ENCODE measurements at regions not wholly inside any gene's neighbourhood (a gene's known extent, or its start where the extent isn't known, plus 50 kb on each side); places are given as distances from the start of the nearest gene placed in this dataset.

DNA sequence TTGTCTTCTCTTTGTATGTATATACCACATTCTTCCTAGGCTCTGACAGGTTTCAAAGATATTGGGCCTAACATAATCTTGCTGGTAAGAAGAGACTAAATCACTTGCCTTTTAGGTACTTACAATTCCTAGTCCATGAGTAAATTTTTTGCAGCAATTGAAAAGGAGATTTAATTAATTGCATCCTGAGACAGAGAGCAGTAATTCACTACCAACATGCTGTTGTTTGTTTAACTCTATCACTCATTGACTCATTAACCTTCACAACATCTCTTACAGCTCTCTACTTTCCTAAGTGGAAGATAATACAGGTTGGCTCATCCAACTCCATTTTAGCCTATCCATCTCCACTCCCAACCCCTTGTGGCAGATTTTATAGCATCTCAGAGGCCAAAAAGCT, 280.4 kb downstream of the ALDH8A1 start:
- TF ChIP-seq, protein P1, sequence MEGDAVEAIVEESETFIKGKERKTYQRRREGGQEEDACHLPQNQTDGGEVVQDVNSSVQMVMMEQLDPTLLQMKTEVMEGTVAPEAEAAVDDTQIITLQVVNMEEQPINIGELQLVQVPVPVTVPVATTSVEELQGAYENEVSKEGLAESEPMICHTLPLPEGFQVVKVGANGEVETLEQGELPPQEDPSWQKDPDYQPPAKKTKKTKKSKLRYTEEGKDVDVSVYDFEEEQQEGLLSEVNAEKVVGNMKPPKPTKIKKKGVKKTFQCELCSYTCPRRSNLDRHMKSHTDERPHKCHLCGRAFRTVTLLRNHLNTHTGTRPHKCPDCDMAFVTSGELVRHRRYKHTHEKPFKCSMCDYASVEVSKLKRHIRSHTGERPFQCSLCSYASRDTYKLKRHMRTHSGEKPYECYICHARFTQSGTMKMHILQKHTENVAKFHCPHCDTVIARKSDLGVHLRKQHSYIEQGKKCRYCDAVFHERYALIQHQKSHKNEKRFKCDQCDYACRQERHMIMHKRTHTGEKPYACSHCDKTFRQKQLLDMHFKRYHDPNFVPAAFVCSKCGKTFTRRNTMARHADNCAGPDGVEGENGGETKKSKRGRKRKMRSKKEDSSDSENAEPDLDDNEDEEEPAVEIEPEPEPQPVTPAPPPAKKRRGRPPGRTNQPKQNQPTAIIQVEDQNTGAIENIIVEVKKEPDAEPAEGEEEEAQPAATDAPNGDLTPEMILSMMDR (IDR thresholded peaks at IDR 0.05), result no peak
- TF ChIP-seq POLR2A (IDR thresholded peaks at IDR 0.05), result no peak

All from adrenal gland (tissue), 5 donors.